ENCODE measurements at regions not wholly inside any gene's neighbourhood (a gene's known extent, or its start where the extent isn't known, plus 50 kb on each side); places are given as distances from the start of the nearest gene placed in this dataset.

DNA sequence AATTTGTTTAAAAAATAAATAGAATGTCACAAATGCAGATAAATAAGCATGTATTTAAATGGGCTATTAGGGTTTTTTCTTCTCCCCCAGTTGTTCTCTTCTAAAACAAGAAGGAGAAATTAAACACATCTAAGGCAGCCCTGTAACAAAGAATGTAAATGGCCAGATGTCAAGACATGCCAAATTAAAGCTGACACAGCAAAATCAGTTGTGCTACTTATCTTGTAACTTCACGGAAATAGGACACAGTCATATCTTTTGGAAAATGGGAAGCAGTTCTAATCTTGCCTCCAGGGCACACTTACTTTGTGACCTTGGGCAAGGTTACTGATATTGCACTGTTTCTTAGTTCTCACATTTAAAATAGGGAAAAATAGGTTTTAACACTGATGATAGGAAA lies 200.1 kb upstream of the NRXN1 start:
- TF ChIP-seq TAF1 (IDR thresholded peaks at IDR 0.05; ENCODE audit: borderline replicate concordance, insufficient read depth, low read length) (no peak), POLR2AphosphoS5 (IDR thresholded peaks at IDR 0.05; ENCODE audit: low read depth, low read length) (no peak)

All from PFSK-1 (cell line).